HG02759 (cell line): ENCODE measurements at regions not wholly inside any gene's neighbourhood (a gene's known extent, or its start where the extent isn't known, plus 50 kb on each side); places are given as distances from the start of the nearest gene placed in this dataset.
"Not testable (repeated sequence)": the region's sequence is repeated elsewhere in the genome, so short reads cannot be mapped to it uniquely, and the experiment has no call there.

Experiments
- ATAC-seq: cut with Tn5 transposase; IDR thresholded peaks from one replicate; pipeline ENCODE4 v1.9.1; 2021; ENCODE audit warnings: mild to moderate bottlenecking, moderate library complexity; ENCODE audit not compliant: unreplicated experiment

DNA sequence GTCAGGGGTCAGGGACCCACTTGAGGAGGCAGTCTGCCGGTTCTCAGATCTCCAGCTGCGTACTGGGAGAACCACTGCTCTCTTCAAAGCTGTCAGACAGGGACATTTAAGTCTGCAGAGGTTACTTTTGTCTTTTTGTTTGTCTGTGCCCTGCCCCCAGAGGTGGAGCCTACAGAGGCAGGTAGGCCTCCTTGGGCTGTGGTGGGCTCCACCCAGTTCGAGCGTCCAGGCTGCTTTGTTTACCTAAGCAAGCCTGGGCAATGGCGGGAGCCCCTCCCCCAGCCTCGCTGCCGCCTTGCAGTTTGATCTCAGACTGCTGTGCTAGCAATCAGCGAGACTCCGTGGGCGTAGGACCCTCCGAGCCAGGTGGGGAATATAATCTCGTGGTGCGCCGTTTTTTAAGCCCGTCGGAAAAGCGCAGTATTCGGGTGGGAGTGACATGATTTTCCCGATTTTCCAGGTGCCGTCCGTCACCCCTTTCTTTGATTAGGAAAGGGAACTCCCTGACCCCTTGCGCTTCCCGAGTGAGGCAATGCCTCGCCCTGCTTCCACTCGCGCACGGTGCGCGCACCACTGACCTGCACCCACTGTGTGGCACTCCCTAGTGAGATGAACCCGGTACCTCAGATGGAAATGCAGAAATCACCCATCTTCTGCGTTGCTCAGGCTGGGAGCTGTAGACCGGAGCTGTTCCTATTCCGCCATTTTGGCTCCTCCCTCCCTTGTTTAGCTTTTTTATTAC, 268.6 kb upstream of the SATB1 start:
- ATAC-seq, result not testable (repeated sequence)

DNA sequence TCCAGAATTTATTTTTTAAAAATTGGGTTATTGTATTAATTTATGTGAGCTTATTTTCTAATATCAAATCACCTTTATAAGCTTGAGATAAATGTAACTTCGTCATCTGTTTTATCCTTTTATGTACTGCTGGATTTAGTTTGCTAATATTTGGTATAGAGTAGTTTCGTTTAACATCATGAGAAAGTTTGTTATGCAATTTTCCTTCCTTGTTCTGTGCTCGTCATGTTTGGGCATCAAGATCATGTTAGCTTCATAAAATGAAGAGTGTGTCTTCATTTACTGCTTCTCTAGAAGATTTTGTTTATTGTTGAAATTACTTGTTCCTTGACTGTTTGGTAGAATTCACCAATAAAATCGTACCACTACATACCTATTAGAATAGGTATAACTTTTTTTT, 262.1 kb upstream of the SATB1 start:
- no peak for ATAC-seq

DNA sequence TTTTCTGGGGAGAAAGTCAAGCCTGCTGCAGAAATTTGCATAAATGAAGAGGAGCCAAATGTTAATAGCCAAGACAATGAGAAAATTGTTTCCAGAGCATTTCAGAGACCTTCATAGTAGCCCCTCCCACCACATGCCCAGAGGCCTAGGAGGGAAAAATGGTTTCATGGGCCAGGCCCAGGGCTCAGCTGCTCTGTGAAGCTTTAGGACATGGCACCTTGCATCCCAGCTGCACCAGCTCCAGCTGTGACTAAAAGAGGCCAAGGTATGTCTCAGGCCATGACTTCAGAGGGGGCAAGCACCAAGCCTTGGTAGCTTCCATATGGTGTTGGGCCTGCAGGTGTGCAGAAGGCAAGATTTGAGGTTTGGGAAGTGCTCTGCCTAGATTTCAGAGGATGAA, 258.8 kb upstream of the SATB1 start:
- no peak for ATAC-seq

GRCh38 chr3:18681818-18682345, 256.7 kb upstream of the SATB1 start:
- ATAC-seq, result no peak

DNA sequence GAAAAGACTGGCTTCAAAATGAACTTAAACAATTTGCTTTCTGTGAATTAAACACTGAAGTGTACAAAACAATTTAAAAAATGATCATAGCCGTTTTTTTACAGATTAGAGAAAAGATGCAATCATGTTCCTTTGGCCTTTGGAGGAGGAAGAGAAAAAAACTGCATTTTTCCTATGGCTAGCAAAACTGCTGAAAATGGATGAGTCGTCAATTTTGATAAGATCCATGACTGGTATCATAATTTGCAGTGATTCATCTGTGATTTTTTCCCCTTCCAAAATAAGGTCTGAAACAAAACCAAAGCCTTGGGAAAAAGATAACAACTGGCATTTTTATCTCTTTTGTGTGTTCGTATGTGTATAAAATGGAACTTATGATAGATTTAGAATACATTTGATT, 255.6 kb upstream of the SATB1 start:
- ATAC-seq, result no peak

- ATAC-seq, result no peak
Observed at GRCh38 chr3:18679238-18679637, 254.1 kb upstream of the SATB1 start.

GRCh38 chr3:18675197-18675596, 250.1 kb upstream of the SATB1 start:
- no peak for ATAC-seq

- peak; percentile 60 for ATAC-seq
Observed at GRCh38 chr3:18672561-18672960, 247.4 kb upstream of the SATB1 start.

GRCh38 chr3:18670759-18671158, 245.6 kb upstream of the SATB1 start:
- ATAC-seq, result no peak

- ATAC-seq, result no peak
Observed at GRCh38 chr3:18669374-18669773, 244.2 kb upstream of the SATB1 start.

GRCh38 chr3:18667552-18667951, 242.4 kb upstream of the SATB1 start:
- no peak for ATAC-seq

GRCh38 chr3:18666655-18667054, 241.5 kb upstream of the SATB1 start:
- no peak for ATAC-seq

DNA sequence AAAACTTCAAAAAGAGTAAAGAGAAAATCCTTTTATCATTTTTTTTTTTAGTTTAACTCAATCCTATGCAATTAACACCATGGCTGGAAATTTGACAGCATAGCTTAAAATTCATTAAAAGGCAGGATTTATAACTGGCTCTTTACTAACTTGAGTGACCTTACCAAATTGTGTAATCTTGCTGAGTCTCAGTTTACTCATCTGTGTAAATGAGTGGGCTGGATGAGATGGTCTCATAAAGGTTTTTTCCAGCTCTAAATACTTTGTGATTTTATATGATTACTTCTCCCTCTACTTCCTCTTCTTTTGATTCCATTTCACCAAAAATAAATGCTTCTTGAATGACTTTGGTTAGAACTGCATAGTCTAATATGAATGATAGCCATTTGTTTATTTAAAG, 234.9 kb upstream of the SATB1 start:
- ATAC-seq, result no peak

DNA sequence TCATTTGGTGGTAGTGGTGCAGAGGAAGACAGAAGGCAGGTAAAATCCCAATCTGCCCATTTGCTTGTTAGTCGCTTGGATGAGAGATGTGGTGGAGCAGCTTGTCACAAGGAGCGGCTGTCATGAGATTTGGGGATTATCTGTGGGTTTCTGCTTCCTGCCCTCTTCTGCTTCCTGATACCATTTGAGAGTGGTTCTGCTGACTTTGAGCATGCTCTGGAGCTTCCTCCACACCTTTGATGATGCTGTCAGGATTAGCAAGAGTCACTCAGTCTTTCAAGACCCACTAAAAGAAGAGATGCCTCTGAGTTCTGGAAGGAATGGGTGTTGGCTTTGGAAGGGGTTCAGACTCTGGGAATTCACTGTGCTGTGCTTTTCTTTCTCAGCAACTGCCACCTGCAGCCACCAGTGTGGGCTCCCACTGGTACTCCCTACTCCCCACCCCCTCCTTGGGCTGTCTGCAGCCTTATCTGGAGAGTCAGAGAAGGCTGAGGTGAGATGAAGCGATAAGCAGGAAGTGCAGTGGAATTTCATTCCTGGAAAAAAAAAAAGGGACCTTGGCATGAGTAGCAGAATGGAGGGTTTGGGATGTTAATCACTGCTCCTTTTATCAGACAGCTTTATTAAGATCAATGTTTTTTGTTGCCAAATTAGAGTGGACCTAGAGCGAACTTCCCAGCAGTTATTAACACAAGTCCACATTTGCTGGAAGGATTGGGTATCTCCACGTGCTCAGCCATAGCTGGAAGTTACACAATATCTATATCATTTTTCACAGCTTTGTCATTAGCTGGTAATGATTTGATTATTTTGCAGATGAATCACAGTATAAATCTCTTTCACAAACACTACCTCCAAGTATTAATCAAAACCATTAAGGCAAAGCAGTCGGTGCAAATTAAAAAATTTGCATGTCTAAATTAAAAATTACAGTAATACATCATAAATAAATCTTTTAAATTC, 233.0 kb upstream of the SATB1 start:
- no peak for ATAC-seq

- ATAC-seq, result no peak
Observed at GRCh38 chr3:18656866-18657265, 231.7 kb upstream of the SATB1 start.

GRCh38 chr3:18656410-18656809, 231.3 kb upstream of the SATB1 start:
- no peak for ATAC-seq

DNA sequence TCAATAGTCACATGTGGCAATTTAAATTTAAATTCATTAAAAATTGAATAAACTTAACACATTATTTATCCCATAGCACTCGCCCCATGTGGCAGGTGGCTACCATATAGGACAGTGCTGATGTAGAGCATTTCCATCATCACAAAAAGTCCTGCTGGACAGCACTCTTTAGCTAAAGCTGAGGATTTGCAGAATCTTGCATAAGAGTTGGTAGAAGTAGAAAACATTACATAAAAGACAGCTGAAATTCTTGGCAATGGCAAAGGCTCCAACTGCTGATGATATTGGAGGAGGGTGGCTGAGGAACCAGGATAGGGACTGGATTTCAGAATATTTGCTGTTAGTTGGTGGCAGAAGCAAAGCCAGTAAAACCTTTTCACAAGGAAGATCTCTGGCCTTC, 230.7 kb upstream of the SATB1 start:
- ATAC-seq, result no peak

GRCh38 chr3:18652781-18653180, 227.6 kb upstream of the SATB1 start:
- no peak for ATAC-seq

DNA sequence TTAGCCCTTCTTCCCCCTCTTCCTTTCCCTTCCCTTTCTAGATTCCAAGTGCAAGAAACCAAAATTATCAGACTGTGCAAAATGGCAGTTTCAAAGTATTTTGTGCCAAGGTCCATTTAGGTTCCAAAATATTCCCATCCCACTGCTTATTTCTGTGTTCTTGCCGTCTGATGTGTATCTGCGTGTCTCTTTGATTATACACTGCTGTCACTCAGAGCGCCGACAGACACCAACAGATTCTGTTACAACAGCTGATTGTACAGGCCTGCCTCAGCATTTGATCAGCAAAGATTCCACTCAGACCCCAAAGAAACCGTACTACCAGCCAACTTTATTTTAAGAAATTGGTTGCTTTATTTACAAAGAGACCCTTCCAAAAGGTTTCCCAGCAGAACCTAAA, 225.6 kb upstream of the SATB1 start:
- ATAC-seq, result no peak

DNA sequence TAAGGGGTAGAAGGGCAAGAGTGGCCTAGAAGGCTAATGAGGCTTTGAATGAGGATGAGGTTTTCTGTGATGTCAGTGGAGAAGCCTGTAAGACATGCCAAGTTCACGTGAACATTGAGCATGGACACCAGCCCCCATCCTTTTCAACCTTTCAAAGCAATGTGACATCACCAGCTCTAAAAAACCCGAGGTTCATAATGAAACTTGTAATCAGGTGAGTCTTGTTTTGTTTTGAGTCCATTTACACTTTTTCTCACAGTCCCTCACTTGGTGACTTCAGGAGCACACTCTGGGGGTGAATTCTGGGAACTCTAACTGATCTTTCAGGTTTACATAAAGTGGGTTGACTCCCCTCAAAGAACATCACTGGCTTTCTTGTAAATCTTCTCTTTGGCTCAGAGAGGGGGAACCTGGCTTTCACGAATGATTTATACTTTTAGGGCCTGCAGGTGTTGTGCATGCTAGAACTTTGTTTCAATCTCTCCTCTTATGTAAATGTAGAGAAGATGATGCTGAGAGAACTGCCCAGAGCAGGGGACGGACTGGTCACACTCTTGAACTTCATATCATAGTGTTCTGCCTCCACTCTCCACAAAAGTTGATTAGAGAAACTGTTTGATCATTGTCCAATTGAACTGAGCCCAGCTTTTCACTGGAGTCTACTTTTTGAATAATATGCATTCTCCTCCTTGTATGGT, 224.7 kb upstream of the SATB1 start:
- peak; percentile 87 for ATAC-seq

GRCh38 chr3:18648868-18649462, 223.8 kb upstream of the SATB1 start:
- ATAC-seq, result no peak
